ENCODE measurements at regions not wholly inside any gene's neighbourhood (a gene's known extent, or its start where the extent isn't known, plus 50 kb on each side); places are given as distances from the start of the nearest gene placed in this dataset.
"Not testable (repeated sequence)": the region's sequence is repeated elsewhere in the genome, so short reads cannot be mapped to it uniquely, and the experiment has no call there.

GRCh38 chr2:163177592-163177991 is 339.0 kb upstream of the KCNH7 start:
- DNase-seq, result no peak

DNA sequence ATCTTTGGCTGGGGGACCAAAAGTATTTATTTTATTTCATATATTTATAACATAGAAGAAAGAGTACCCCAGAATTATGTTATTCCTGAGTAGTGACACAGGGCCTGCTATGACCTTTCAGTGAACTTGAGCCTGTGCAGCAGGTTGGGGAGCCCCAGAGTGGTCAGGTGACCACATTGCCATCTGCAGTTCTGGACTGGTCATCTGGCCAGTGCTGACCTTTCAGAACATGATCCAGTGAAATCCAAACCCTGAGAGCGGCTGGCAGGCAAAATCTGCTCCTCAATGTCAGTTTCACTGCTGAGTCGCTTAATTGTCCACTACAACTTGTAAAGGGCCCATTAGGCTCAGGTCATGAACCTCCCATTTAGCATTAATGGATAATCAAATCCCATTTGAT is 336.7 kb upstream of the KCNH7 start:
- DNase-seq, result no peak

DNA sequence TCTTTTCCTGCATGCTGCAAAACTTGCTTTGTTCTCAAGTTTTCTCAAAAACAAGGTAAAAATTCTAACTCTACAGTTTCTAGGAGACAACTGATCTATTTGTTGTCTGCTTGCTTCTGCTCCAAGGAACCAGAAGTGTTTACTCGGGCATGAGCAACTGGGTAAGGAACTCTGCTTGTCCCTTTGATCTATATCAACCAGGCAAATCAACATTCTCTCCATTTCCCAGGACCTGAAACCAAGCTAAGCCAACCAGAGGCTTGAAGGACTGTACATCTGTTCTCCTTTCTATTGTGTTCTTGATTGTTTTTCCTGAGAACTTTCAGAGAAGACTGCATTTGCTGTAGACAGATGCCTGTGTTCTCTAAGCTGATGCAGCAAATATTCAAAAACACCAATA is 335.0 kb upstream of the KCNH7 start:
- no peak for DNase-seq

DNA sequence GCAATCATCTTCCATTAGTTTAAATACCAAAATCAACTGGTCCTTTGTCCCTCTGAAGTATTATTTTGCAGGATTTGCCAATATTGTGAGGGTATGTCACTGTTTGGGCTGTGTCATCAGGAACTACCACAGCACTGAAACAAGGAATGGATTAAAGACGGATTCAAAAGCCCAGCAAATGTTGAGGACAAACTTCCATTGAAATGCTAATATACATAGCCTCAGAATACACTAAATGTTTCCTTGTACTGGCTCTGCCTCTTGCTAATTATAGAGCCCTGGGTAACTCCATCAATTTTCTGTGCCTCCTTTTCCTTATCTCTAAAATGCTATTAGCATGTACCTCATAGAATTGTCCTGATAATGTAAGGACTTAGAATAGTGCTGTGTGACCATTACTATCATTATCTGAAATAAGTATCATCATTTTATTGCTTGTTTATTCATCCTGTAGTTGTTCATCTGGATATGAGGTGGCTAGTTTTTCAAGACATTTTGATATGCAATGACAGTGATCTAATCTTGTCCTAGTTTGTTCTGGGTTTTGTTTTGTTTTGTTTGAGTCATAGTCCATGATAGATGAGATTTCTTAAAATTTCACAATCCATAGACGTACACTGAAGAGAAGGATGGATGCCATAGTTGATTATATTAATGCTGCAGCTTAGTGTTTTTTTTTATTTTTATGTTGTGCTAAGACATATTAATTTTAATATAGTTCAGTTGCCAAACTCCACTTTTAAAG is 333.4 kb upstream of the KCNH7 start:
- no peak for DNase-seq

GRCh38 chr2:163157891-163158496 is 319.4 kb upstream of the KCNH7 start:
- no peak for DNase-seq

- no peak for DNase-seq
These were observed 318.8 kb upstream of the KCNH7 start for GRCh38 chr2:163157411-163157810.

DNA sequence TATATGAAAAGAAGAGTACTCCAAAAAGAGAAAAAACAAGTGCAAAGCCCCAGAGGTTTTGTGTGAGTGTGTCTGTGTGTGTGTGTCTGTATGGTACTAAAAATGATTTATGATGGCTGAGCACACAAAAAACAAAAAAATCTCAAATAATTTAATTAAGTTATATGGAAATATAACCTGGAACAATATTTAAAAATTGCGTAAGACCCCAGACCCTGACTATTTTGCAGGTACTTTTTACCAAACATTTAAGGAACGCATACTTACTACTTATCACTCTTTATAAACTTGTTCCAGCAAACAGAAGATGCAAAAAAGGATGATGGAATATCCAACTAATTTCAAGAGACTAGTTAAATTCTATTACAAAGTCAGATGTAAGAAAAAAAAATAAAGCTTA is 317.4 kb upstream of the KCNH7 start:
- DNase-seq, result no peak

DNA sequence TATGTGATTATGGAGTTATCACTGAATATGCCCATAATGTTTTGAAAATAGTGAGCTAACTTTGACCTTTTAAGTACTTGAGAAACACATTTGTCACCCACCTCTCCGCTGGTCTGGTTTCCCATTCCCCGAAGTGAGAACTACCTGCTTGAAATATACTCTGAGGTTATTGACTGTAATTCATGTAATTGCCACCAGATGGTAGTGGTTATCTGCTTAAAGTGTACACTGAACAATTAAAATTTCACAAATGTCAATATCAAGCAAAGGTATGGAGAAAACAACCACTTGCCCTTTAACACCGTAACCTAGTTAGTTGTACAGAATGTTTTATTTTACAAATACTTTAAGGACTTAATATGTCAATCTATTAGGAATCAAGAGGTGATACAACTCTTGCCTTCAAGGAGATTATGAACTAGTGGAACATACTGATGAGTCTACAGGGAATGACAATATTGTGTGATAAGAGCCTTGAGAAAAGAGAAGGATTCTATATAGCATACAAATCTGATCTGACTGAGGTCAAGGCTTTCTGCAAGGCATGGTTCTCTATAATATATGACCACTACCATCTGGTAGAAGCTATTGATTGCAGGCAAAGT is 316.8 kb upstream of the KCNH7 start:
- DNase-seq, result peak; percentile 43

DNA sequence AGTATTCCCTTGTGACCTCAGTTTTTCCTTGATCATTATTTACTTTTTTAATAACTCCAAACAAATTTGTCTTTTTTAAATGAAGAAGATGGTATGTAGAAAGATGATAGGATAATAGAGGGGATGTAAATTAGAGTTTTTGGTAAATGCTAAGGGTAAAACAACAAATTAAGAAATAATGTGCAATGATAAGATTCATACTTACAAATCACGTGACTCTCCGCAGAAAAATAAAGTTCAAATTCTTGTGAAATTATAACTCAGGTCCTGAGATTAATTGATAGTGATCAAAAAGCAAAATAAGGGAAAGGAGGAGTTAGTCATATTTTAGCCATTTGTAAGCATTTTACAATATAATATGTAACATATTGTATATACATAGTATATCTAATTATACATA is 304.1 kb upstream of the KCNH7 start:
- no peak for DNase-seq

DNA sequence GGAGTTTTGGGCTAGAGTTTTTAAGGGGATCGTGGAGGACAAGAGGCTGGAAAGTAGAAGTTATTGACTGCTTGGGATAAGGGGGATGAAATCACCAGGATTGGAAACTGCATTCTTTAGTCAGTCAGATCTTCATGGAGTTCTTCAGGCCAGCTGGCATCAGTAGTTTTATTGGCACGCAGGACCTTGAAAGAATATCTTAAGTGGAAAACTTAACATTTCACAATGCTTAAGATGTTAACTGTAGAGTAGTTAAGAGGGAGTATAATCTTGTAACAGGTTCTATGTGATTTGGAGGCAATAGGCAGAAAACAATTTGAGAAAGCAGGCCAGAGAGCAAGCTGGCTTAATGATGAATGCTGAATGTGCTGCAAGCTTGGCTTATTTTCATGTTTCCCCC is 300.4 kb upstream of the KCNH7 start:
- no peak for DNase-seq

DNA sequence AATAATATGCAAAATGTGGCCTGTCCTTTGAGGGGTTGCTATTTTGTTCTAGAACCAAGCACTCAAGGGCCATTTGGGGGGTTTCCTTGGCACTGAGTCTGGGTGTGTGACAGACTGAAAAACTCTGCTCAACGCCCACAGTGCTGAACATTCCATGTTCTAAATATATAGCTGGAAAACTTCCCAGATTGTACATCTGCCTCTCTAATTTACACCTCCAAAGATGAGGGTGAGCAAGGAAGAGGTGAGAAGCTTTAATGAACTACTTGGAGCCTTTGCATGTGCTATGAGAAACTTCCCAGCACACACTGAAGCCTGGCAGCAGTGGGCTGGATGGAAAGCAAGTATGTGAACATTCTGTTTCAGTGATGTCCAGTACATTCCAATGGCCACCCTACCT is 296.7 kb upstream of the KCNH7 start:
- no peak for DNase-seq

GRCh38 chr2:163133602-163134001 is 295.0 kb upstream of the KCNH7 start:
- no peak for DNase-seq

DNA sequence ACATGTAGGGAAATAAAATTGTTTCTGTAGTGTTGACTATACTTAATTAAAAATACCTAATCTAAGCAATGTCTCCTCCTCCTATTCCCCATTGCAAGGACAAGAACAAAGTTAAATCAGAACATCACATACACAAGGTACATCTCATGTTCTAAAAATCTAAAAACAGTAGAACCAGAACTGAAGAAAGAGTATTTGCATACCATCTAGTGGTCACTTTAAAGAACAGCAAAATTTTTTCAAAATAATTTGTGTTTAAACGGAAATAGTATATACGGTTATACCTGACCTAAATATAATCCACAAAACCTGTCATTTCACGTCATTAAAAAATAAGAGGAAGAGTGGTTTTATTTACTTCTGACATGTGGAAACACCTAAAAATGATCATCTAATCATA is 294.3 kb upstream of the KCNH7 start:
- peak; percentile 36 for DNase-seq

- not testable (repeated sequence) for DNase-seq
These were observed 293.6 kb upstream of the KCNH7 start for GRCh38 chr2:163132207-163132606.

DNA sequence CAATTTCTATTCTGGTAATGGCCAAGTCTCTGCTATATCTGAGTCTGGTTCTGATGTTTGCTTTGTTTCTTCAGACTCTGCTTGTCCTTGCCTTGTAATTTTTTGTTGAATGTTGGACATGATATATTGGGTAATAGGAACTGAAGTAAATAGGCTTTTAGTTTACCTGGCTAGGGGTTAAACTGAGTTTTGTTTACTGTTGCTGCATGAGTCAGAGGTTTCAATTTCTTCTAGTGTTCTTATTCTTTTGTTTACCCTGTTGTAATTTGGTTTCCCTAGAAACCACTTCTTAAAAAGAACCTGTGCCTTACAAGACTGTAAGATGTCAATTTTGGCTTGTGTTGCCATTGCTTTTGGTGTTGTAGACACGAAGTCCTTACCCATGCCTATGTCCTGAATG is 285.0 kb upstream of the KCNH7 start:
- DNase-seq, result no peak

GRCh38 chr2:163122257-163122656 is 283.7 kb upstream of the KCNH7 start:
- no peak for DNase-seq

GRCh38 chr2:163121483-163121882 is 282.9 kb upstream of the KCNH7 start:
- DNase-seq, result no peak

- DNase-seq, result no peak
These were observed 281.4 kb upstream of the KCNH7 start for GRCh38 chr2:163119966-163120365.

DNA sequence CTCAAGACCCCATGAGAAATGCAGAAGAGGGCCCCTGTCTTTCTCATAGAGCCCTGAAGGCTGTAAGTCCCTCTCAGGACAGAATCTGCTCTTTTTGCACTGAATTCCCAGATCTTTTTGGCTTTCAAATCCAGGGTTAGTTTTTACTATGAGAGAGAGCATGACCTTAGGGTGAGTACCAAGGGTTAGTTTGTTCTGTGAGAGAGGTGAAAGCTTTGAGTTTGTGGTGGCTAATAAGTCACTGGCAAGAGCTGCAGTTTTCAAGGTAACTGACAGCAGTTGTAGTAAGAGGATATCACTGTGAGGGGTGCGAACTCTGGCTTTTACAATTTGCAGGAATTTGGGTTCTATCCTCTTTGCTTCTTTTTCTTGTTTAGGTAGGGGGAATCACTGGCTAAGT is 248.4 kb upstream of the KCNH7 start:
- no peak for DNase-seq

- DNase-seq, result not testable (repeated sequence)
These were observed 246.9 kb upstream of the KCNH7 start for GRCh38 chr2:163085366-163086024.

GRCh38 chr2:163081754-163082153 is 243.2 kb upstream of the KCNH7 start:
- no peak for DNase-seq

GRCh38 chr2:163077241-163077640 is 238.7 kb upstream of the KCNH7 start:
- DNase-seq, result no peak

GRCh38 chr2:163066085-163066484 is 227.5 kb upstream of the KCNH7 start:
- no peak for DNase-seq

DNA sequence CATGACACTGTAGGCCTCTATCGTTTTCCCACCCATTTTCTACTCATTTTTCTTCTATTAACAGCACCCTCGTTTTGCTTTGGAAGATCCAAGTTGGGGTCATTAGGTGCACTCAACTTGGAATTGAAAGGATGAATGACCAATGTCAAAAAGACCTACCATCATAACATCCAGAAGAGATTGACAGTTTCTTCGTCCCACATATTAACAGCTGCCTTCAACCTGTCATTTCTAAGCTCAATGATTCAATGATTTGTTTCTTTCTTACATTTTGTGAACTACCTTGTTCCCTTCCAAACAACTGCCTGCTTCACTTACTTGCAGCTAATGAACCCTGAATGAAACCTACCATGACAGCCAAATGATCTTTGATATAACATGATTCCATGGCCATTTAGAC is 224.0 kb upstream of the KCNH7 start:
- DNase-seq, result no peak

Measured in NCI-H345 (cell line).